ENCODE measurements at regions not wholly inside any gene's neighbourhood (a gene's known extent, or its start where the extent isn't known, plus 50 kb on each side); places are given as distances from the start of the nearest gene placed in this dataset.

DNA sequence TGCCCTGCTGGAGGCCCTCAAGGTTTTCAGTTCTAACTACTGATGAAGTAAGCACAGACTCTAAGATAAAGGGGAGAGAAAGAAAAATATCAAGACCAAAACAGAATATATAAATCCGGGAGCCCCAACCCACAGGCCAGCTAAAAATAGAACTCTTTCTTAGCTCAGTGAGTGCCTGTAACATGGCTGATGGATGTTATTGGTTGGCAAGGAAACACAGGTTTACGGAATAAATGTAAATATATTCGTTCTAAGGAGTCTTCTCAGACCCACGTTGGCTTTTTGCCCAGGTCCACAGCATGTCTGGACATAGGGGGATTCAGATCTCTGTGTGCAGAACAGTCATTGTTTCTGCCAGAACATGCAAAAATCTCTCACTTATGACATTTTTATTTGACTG lies 139.0 kb upstream of the SERPINE2 start:
- Histone ChIP-seq H3K79me2 (no peaks in the 10 kb centered on the region), H3K9me3 (ENCODE audit: control insufficient read depth, low read length) (no peaks in the 10 kb centered on the region), H3K36me3 (ENCODE audit: control insufficient read depth, insufficient read depth, low read length) (no peaks in the 10 kb centered on the region), H3K27me3 (ENCODE audit: control insufficient read depth, insufficient read depth, low read length) (no peaks in the 10 kb centered on the region), H2AFZ (no peak overlapping the region), H3K4me3 (ENCODE audit: low read depth, low read length) (no peak overlapping the region), H3K9ac (no peak overlapping the region), H3K27ac (no peak overlapping the region), H3K4me1 (no peaks in the 10 kb centered on the region), H3K4me2 (ENCODE audit: low read length) (no peak overlapping the region)
- TF ChIP-seq, protein P1, sequence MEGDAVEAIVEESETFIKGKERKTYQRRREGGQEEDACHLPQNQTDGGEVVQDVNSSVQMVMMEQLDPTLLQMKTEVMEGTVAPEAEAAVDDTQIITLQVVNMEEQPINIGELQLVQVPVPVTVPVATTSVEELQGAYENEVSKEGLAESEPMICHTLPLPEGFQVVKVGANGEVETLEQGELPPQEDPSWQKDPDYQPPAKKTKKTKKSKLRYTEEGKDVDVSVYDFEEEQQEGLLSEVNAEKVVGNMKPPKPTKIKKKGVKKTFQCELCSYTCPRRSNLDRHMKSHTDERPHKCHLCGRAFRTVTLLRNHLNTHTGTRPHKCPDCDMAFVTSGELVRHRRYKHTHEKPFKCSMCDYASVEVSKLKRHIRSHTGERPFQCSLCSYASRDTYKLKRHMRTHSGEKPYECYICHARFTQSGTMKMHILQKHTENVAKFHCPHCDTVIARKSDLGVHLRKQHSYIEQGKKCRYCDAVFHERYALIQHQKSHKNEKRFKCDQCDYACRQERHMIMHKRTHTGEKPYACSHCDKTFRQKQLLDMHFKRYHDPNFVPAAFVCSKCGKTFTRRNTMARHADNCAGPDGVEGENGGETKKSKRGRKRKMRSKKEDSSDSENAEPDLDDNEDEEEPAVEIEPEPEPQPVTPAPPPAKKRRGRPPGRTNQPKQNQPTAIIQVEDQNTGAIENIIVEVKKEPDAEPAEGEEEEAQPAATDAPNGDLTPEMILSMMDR (IDR thresholded peaks at IDR 0.05): no peak

DNA sequence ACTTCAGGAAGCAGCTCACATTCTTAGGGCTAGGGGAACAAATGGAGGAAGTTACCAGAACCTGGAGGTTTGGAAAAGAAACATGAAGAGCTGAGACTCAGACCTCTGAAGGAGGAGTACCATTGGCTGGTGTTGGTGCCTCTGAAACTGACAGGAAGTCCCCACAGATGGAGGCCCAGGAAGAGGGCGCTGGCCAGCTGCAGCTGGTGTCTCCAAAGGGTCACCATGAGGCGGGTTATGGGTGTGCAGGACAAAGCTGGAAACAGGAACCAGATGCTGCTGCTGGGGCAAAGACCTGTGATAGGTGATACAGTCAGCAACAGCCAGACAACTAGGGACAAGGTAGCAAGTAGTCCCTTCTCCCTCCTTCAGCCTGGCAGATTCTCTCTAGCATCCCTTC lies 136.5 kb upstream of the SERPINE2 start:
- Histone ChIP-seq H3K27ac (no peak overlapping the region), H3K4me2 (ENCODE audit: low read length) (no peak overlapping the region), H3K9me3 (ENCODE audit: control insufficient read depth, low read length) (no peaks in the 10 kb centered on the region), H3K9ac (no peak overlapping the region), H2AFZ (no peak overlapping the region), H3K4me1 (no peaks in the 10 kb centered on the region), H3K79me2 (no peaks in the 10 kb centered on the region), H3K27me3 (ENCODE audit: control insufficient read depth, insufficient read depth, low read length) (no peaks in the 10 kb centered on the region), H3K36me3 (ENCODE audit: control insufficient read depth, insufficient read depth, low read length) (no peaks in the 10 kb centered on the region), H3K4me3 (ENCODE audit: low read depth, low read length) (no peak overlapping the region)
- TF ChIP-seq, protein P1 (IDR thresholded peaks at IDR 0.05): no peak

DNA sequence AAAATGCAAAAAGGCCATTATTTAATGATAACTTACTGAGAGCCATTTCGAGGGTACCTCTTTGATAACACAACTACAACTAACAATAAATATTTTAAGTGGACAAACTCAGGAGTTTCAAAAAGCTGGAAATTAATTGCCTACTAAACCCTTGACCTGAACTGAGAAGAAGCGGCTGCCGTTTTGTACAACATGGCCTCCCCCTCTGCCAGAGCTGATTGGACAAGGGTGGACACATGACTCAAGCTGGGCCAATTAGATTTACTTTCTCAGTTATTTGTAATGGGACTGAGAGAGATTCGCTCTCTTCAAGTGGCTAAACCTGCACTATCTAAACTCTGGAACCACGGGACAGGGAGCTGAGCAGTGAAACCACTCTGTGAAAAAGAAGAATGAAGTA lies 135.9 kb upstream of the SERPINE2 start:
- Histone ChIP-seq H3K27me3 (ENCODE audit: control insufficient read depth, insufficient read depth, low read length) (no peaks in the 10 kb centered on the region), H3K4me1 (no peaks in the 10 kb centered on the region), H3K9ac (no peak overlapping the region), H3K79me2 (no peaks in the 10 kb centered on the region), H3K27ac (no peak overlapping the region), H3K4me3 (ENCODE audit: low read depth, low read length) (no peak overlapping the region), H2AFZ (no peak overlapping the region), H3K9me3 (ENCODE audit: control insufficient read depth, low read length) (no peaks in the 10 kb centered on the region), H3K4me2 (ENCODE audit: low read length) (no peak overlapping the region), H3K36me3 (ENCODE audit: control insufficient read depth, insufficient read depth, low read length) (no peaks in the 10 kb centered on the region)
- TF ChIP-seq, protein P1 (IDR thresholded peaks at IDR 0.05): no peak

DNA sequence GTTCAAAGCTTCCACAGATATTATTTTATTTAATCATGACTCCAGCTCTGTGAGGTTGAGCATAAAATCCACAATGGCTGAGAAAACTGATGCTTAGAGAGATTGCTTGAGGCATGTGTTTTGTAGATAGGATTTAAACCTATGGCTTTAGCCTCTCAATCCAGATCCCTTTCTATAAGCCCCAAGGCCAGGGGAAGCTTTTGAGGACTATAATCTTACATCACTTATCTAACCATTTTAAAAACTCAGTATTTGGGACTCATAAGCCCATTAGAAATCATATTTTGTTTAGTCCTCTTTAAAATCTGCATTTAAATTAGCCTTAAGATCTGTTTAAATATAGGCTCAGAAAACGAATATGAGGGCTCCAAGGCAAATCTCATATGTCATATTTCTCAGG lies 135.4 kb upstream of the SERPINE2 start:
- Histone ChIP-seq H3K36me3 (ENCODE audit: control insufficient read depth, insufficient read depth, low read length) (no peaks in the 10 kb centered on the region), H3K9me3 (ENCODE audit: control insufficient read depth, low read length) (no peaks in the 10 kb centered on the region), H3K79me2 (no peaks in the 10 kb centered on the region), H3K9ac (no peak overlapping the region), H3K27me3 (ENCODE audit: control insufficient read depth, insufficient read depth, low read length) (no peaks in the 10 kb centered on the region), H3K4me2 (ENCODE audit: low read length) (no peak overlapping the region), H3K4me3 (ENCODE audit: low read depth, low read length) (no peak overlapping the region), H3K4me1 (no peaks in the 10 kb centered on the region), H3K27ac (no peak overlapping the region), H2AFZ (no peak overlapping the region)
- TF ChIP-seq, protein P1 (IDR thresholded peaks at IDR 0.05): no peak

DNA sequence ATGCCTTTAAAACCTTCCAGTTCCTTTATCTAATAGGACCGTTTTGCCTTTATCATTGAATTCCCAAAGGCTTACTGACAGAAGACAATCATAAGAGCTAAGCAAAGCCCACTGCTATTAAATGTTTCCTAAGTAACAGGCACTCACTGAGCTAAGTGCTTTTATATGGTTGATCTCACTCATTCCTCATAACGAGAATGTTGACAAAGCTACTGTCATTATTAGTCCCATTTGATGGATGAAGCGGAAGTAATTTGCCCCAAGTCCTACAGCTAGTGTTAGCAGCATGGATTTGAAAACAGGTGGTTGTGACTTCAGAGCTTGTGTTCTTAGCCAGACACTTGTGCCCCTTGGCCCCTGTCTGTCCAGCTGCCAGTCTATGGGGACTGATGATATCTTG lies 134.8 kb upstream of the SERPINE2 start:
- Histone ChIP-seq H3K27me3 (ENCODE audit: control insufficient read depth, insufficient read depth, low read length) (no peaks in the 10 kb centered on the region), H3K27ac (no peak overlapping the region), H3K4me3 (ENCODE audit: low read depth, low read length) (no peak overlapping the region), H3K4me1 (no peaks in the 10 kb centered on the region), H3K9ac (no peak overlapping the region), H3K79me2 (no peaks in the 10 kb centered on the region), H2AFZ (no peak overlapping the region), H3K9me3 (ENCODE audit: control insufficient read depth, low read length) (no peaks in the 10 kb centered on the region), H3K4me2 (ENCODE audit: low read length) (no peak overlapping the region), H3K36me3 (ENCODE audit: control insufficient read depth, insufficient read depth, low read length) (no peaks in the 10 kb centered on the region)
- TF ChIP-seq, protein P1 (IDR thresholded peaks at IDR 0.05): no peak

All from parathyroid adenoma (tissue), 2 donors.